K562 (cell line): ENCODE measurements at regions not wholly inside any gene's neighbourhood (a gene's known extent, or its start where the extent isn't known, plus 50 kb on each side); places are given as distances from the start of the nearest gene placed in this dataset.
"Not testable (repeated sequence)": the region's sequence is repeated elsewhere in the genome, so short reads cannot be mapped to it uniquely, and the experiment has no call there.

Experiments
- ATAC-seq: fragments of 200-7000 bp; cut with Tn5 transposase; 3 replicates; pipeline ENCODE4 v1.9.1; 2020; ENCODE audit warnings: moderate library complexity
- BruUV-seq: library from RNA; stranded (reverse); fragments of 400-500 nt; replicated peaks from 2 replicates; lab custom pipeline; 2021; lab: Mats Ljungman, UMichigan
- CTCF ChIA-PET: fragments of 300-600 bp; formaldehyde crosslinking; extraction: SDS; loops from one replicate; lab custom pipeline; 2021; ENCODE audit warnings: low intra/inter-chr PET ratio; lab: Yijun Ruan, JAX
- POLR2A ChIA-PET: fragments of 300-600, 350-650 bp; sonication (Branson Sonifier 250); formaldehyde crosslinking; extraction: SDS; loops from one replicate; lab custom pipeline; 2021; ENCODE audit warnings: antibody characterized with exemption, inconsistent platforms; lab: Yijun Ruan, JAX
- DNase-seq, 4 experiments: peaks; one replicate each; pipeline versions ENCODE4 v3.0.0 to v3.0.0-alpha.2; 2011 to 2018; ENCODE audit warnings: low spot score in 3 of 4, mixed read lengths in 3 of 4; ENCODE audit errors: extremely low read depth in 1 of 4
- FAIRE-seq: peaks from 2 replicates; lab custom pipeline; 2011; peaks lifted over from hg19 to GRCh38; lab: Jason Lieb, UNC
- H2AFZ ChIP-seq: 2 replicates; pipeline ENCODE4 v1.6.0; 2011; ENCODE audit warnings: low read depth, low read length, control low read depth, inconsistent platforms
- H3K27ac ChIP-seq: fragments of 200-600 bp; 3 replicates; pipeline ENCODE4 v1.8.0; 2011; ENCODE audit warnings: low read depth, mild to moderate bottlenecking, control low read depth, inconsistent platforms, low read length, moderate library complexity, mixed read lengths; ENCODE audit errors: extremely low read depth
- H3K27me3 ChIP-seq, 2 experiments: fragments of 300-600 bp in 1 of 2; 2 replicates in 1 of 2; 3 replicates in 1 of 2; pipeline versions ENCODE4 v1.6.0 to v1.8.0; 2011; ENCODE audit warnings: inconsistent platforms in 2 of 2, low read length in 2 of 2, mild to moderate bottlenecking in 1 of 2, mixed read lengths in 1 of 2, moderate library complexity in 1 of 2; ENCODE audit not compliant: control insufficient read depth in 2 of 2, insufficient read depth in 2 of 2
- H3K36me3 ChIP-seq: fragments of 300-600 bp; 3 replicates; pipeline ENCODE4 v1.8.0; 2011; ENCODE audit warnings: mild to moderate bottlenecking, low read length, inconsistent platforms; ENCODE audit not compliant: control insufficient read depth, insufficient read depth
- H3K4me1 ChIP-seq, 2 experiments: fragments of 200-600 bp in 1 of 2; replicated peaks in 1 of 2; 2 replicates in 1 of 2; 3 replicates in 1 of 2; pipeline versions ENCODE4 v1.5.1 to v1.8.0; 2011; ENCODE audit warnings: inconsistent platforms in 2 of 2, low read length in 2 of 2, mild to moderate bottlenecking in 1 of 2, mixed read lengths in 1 of 2, moderate library complexity in 1 of 2; ENCODE audit not compliant: control insufficient read depth in 2 of 2, insufficient read depth in 2 of 2
- H3K4me2 ChIP-seq: 2 replicates; pipeline ENCODE4 v1.6.1; 2011; ENCODE audit warnings: low read length, control low read depth, inconsistent platforms, mixed read lengths; ENCODE audit not compliant: insufficient read depth
- H3K4me3 ChIP-seq: fragments of 200-600 bp; sonication (generic), shearing (Covaris generic); 2 replicates; pipeline ENCODE4 v1.5.1; 2016; ENCODE audit warnings: control low read depth, inconsistent platforms
- H3K79me2 ChIP-seq: fragments of 200-600 bp; 3 replicates; pipeline ENCODE4 v1.8.0; 2011; ENCODE audit warnings: low read length, inconsistent platforms; ENCODE audit not compliant: control insufficient read depth, insufficient read depth
- H3K9ac ChIP-seq, 2 experiments: 2 replicates each; pipeline versions ENCODE4 v1.6.0 to v1.6.1; 2011; ENCODE audit warnings: low read depth in 2 of 2, low read length in 2 of 2, control low read depth in 1 of 2, inconsistent platforms in 1 of 2, mild to moderate bottlenecking in 1 of 2, mixed read lengths in 1 of 2; ENCODE audit not compliant: insufficient read depth in 1 of 2
- H3K9me1 ChIP-seq: one replicate; pipeline ENCODE4 v1.6.0; 2011; ENCODE audit warnings: inconsistent platforms, mild to moderate bottlenecking, low read length, moderate library complexity; ENCODE audit not compliant: control insufficient read depth, insufficient read depth
- H3K9me3 ChIP-seq: replicated peaks from 2 replicates; pipeline ENCODE4 v1.5.1; 2011; ENCODE audit warnings: low read depth, low read length, inconsistent platforms; ENCODE audit not compliant: control insufficient read depth, insufficient read depth
- H4K20me1 ChIP-seq: replicated peaks from 2 replicates; pipeline ENCODE4 v1.6.1; 2011; ENCODE audit warnings: low read length, inconsistent platforms, mixed read lengths; ENCODE audit not compliant: control insufficient read depth, insufficient read depth
- BCOR ChIP-seq: fragments of 450-650 bp; IDR thresholded peaks from 2 replicates; pipeline ENCODE4 v1.6.1; 2016
- WGBS: fragments of 100-300 bp; shearing (Covaris generic); methylation state at CpG from one replicate; pipeline ENCODE4 v1.1.6; 2016; ENCODE audit warnings: low coverage, mixed read lengths; ENCODE audit not compliant: insufficient coverage; ENCODE audit errors: missing lambda C conversion rate; 5-methylcytosine and 5-hydroxymethylcytosine counted together
- in situ Hi-C: fragments of 300-500 bp; cut with MboI; formaldehyde crosslinking; loops from 4 replicates; pipeline ENCODE4 v1.15.0; 2018; ENCODE audit warnings: inconsistent platforms, mixed read lengths
- intact Hi-C: fragments of 100-400 bp; cut with micrococcal nuclease; formaldehyde crosslinking; loops from 2 replicates; pipeline ENCODE4 v1.14.2; 2022

DNA sequence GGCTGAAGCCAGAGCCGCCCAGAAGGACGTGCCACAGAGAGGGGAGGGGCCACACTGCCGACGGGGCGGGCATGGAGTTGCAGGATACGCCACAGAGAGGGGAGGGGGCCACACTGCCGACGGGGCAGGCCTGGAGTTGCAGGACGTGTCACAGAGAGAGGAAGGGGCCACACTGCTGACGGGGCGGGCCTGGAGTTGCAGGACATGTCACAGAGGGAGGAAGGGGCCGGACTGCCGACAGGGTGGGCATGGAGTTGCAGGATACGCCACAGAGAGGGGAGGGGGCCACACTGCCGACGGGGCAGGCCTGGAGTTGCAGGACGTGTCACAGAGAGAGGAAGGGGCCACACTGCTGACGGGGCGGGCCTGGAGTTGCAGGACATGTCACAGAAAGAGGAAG is 99.4 kb upstream of the C1orf174 start:
- H3K9ac ChIP-seq, in situ Hi-C loops, CTCF ChIA-PET, H3K9me1 ChIP-seq, H4K20me1 ChIP-seq, DNase-seq, H3K4me2 ChIP-seq, BruUV-seq, H3K4me3 ChIP-seq, H3K27ac ChIP-seq, H3K36me3 ChIP-seq, POLR2A ChIA-PET, ATAC-seq, intact Hi-C loops, H2AFZ ChIP-seq, H3K9me3 ChIP-seq, H3K79me2 ChIP-seq, FAIRE-seq: not testable (repeated sequence)
- WGBS = 16% methylated on average over 3 of the region's 19 CpGs
- Histone ChIP-seq H3K4me1 (peaks cover 0 to 17% of the 10 kb centered on the region in 2 experiments; a peak in 2 of 5 replicates), H3K27me3 (peaks cover 3 to 58% of the 10 kb centered on the region in 2 experiments; a peak in 4 of 5 replicates)

DNA sequence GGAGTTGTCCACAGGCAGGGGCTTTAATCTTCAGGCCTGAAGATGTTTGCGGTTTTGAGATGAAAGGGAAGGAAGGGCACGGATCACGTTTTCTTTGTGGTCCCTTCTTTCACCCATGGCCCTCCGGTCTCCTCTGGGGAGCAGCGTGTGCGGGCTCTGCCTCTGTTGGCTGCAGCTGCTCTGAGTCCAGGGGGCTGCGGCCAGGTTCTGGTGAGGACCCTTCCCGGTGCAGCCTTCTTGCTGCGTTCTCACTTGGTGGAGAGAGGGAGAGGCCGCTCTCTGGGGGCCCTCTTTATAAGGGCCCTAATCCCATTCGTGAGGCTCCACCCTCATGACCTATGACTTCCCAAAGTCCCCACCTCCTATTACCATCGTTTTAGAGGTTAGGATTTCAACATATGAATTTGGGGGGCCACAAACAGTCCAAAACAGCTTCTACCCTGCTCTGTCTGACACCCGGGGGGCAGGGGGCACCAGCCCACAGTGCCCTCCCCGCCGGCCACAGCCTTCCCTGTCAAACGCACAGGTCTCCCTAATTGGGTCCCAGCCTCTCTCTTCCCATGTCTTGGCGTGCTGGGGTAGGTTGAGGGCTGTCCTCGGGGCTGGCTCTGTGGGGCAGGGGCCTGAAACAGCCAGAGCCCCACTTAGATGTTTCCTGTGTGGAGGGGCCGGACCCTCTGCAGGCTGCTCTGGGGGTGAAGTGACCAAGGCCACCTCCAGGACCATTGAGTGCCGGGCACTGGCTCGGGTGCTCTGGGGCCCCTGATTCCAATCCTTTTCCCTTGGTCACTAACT is 100.1 kb upstream of the C1orf174 start:
- intact Hi-C loops = no loop called here
- no peak for ATAC-seq
- WGBS = 20% methylated on average over 19 of the region's 21 CpGs
- H3K9ac ChIP-seq = no peak overlapping the region
- DNase-seq = no peak
- no peaks in the 10 kb centered on the region for H3K9me1 ChIP-seq
- no peaks in the 10 kb centered on the region for H3K79me2 ChIP-seq
- H3K9me3 ChIP-seq = no peaks in the 10 kb centered on the region
- in situ Hi-C loops = no loop called here
- no peak for TF ChIP-seq BCOR
- TF ChIP-seq, all 486 proteins: peak for 0
- BruUV-seq = no TSS peak
- Histone ChIP-seq H3K36me3 (peaks cover 9% of the 10 kb centered on the region; the same call in 1 of the 3 replicates), H2AFZ (no peak overlapping the region), H3K27ac (no peak overlapping the region), H3K4me3 (no peak overlapping the region), H3K4me2 (no peak overlapping the region), H3K4me1 (peaks cover 0 to 17% of the 10 kb centered on the region in 2 experiments; a peak in 2 of 5 replicates), H4K20me1 (peaks cover 4% of the 10 kb centered on the region; the same call in 1 of the 2 replicates), H3K27me3 (peaks cover 3 to 64% of the 10 kb centered on the region in 2 experiments; a peak in 4 of 5 replicates)
- CTCF ChIA-PET = interaction anchor here (0.5 kb wide), 1 partner anchor 9 kb away, joined by 3 read pairs; no protein-coding TSS in a partner anchor
- POLR2A ChIA-PET = no interaction called here
- FAIRE-seq = no peak
